ENCODE measurements at regions not wholly inside any gene's neighbourhood (a gene's known extent, or its start where the extent isn't known, plus 50 kb on each side); places are given as distances from the start of the nearest gene placed in this dataset.

- no peak overlapping the region for H3K27ac ChIP-seq
- H3K4me2 ChIP-seq, result no peak overlapping the region
- no peaks in the 10 kb centered on the region for H4K20me1 ChIP-seq (ENCODE audit: insufficient read depth)
- no peaks in the 10 kb centered on the region for H3K4me1 ChIP-seq (ENCODE audit: low read depth, poor library complexity, severe bottlenecking)
- no peak for TF ChIP-seq CTCF (conservative IDR thresholded peaks at IDR 0.05; ENCODE audit: low read depth, low read length)
- H3K4me3 ChIP-seq (IDR thresholded peaks at IDR 0.05; ENCODE audit: insufficient read depth, low read depth, low read length), result no peak overlapping the region
- no peaks in the 10 kb centered on the region for H3K79me2 ChIP-seq (ENCODE audit: insufficient read depth, low read depth)
- no peaks in the 10 kb centered on the region for H3K27me3 ChIP-seq (ENCODE audit: insufficient read depth, low read depth)
- H3K9ac ChIP-seq, result no peak overlapping the region
- no peak overlapping the region for H2AFZ ChIP-seq (ENCODE audit: low read depth)
- no peaks in the 10 kb centered on the region for H3K36me3 ChIP-seq (ENCODE audit: insufficient read depth)
Observed at GRCh38 chr22:34045311-34045710, 125.0 kb upstream of the LARGE1 start.

GRCh38 chr22:34055525-34056200 is 135.4 kb upstream of the LARGE1 start:
- H3K27ac ChIP-seq, result no peak overlapping the region
- H2AFZ ChIP-seq (ENCODE audit: low read depth), result no peak overlapping the region
- TF ChIP-seq CTCF (conservative IDR thresholded peaks at IDR 0.05; ENCODE audit: low read depth, low read length), result no peak
- no peak overlapping the region for H3K4me2 ChIP-seq
- H3K79me2 ChIP-seq (ENCODE audit: insufficient read depth, low read depth), result no peaks in the 10 kb centered on the region
- H3K4me3 ChIP-seq (IDR thresholded peaks at IDR 0.05; ENCODE audit: insufficient read depth, low read depth, low read length), result no peak overlapping the region
- H3K4me1 ChIP-seq (ENCODE audit: low read depth, poor library complexity, severe bottlenecking), result no peaks in the 10 kb centered on the region
- no peaks in the 10 kb centered on the region for H3K27me3 ChIP-seq (ENCODE audit: insufficient read depth, low read depth)
- no peaks in the 10 kb centered on the region for H4K20me1 ChIP-seq (ENCODE audit: insufficient read depth)
- H3K9ac ChIP-seq, result no peak overlapping the region
- H3K36me3 ChIP-seq (ENCODE audit: insufficient read depth), result no peaks in the 10 kb centered on the region

GRCh38 chr22:34057726-34058125 is 137.4 kb upstream of the LARGE1 start:
- H3K27me3 ChIP-seq (ENCODE audit: insufficient read depth, low read depth), result no peaks in the 10 kb centered on the region
- H3K4me3 ChIP-seq (IDR thresholded peaks at IDR 0.05; ENCODE audit: insufficient read depth, low read depth, low read length), result no peak overlapping the region
- no peaks in the 10 kb centered on the region for H3K4me1 ChIP-seq (ENCODE audit: low read depth, poor library complexity, severe bottlenecking)
- H3K4me2 ChIP-seq, result no peak overlapping the region
- no peak overlapping the region for H2AFZ ChIP-seq (ENCODE audit: low read depth)
- TF ChIP-seq CTCF (conservative IDR thresholded peaks at IDR 0.05; ENCODE audit: low read depth, low read length), result no peak
- H4K20me1 ChIP-seq (ENCODE audit: insufficient read depth), result no peaks in the 10 kb centered on the region
- H3K36me3 ChIP-seq (ENCODE audit: insufficient read depth), result no peaks in the 10 kb centered on the region
- no peaks in the 10 kb centered on the region for H3K79me2 ChIP-seq (ENCODE audit: insufficient read depth, low read depth)
- no peak overlapping the region for H3K27ac ChIP-seq
- no peak overlapping the region for H3K9ac ChIP-seq

GRCh38 chr22:34064696-34065095 is 144.4 kb upstream of the LARGE1 start:
- no peaks in the 10 kb centered on the region for H3K4me1 ChIP-seq (ENCODE audit: low read depth, poor library complexity, severe bottlenecking)
- no peaks in the 10 kb centered on the region for H4K20me1 ChIP-seq (ENCODE audit: insufficient read depth)
- no peaks in the 10 kb centered on the region for H3K36me3 ChIP-seq (ENCODE audit: insufficient read depth)
- no peak for TF ChIP-seq CTCF (conservative IDR thresholded peaks at IDR 0.05; ENCODE audit: low read depth, low read length)
- H3K27me3 ChIP-seq (ENCODE audit: insufficient read depth, low read depth), result no peaks in the 10 kb centered on the region
- no peak overlapping the region for H3K27ac ChIP-seq
- no peak overlapping the region for H3K4me2 ChIP-seq
- H2AFZ ChIP-seq (ENCODE audit: low read depth), result no peak overlapping the region
- H3K4me3 ChIP-seq (IDR thresholded peaks at IDR 0.05; ENCODE audit: insufficient read depth, low read depth, low read length), result no peak overlapping the region
- no peak overlapping the region for H3K9ac ChIP-seq
- H3K79me2 ChIP-seq (ENCODE audit: insufficient read depth, low read depth), result no peaks in the 10 kb centered on the region

All from KMS-11 (cell line).